GM23338 (cell line): ENCODE measurements at regions not wholly inside any gene's neighbourhood (a gene's known extent, or its start where the extent isn't known, plus 50 kb on each side); places are given as distances from the start of the nearest gene placed in this dataset.

Experiments
- ATAC-seq: fragments of 200-7000 bp; cut with Tn5 transposase; 3 replicates; pipeline ENCODE4 v1.9.1; 2020
- DNase-seq: peaks from one replicate; pipeline ENCODE4 v3.0.0-alpha.2; 2015; ENCODE audit warnings: low spot score
- H2AFZ ChIP-seq: fragments of 200-600 bp; sonication (generic); 2 replicates; pipeline ENCODE4 v1.8.0; 2016; ENCODE audit warnings: antibody characterized with exemption, mild to moderate bottlenecking, moderate library complexity
- H3F3A ChIP-seq: fragments of 200-600 bp; sonication (generic); replicated peaks from 2 replicates; pipeline ENCODE4 v1.8.0; 2017; ENCODE audit warnings: antibody characterized with exemption, mixed run types, low read depth
- H3K27ac ChIP-seq: fragments of 200-600 bp; sonication (generic); 2 replicates; pipeline ENCODE4 v1.6.1; 2016; ENCODE audit warnings: low read depth
- H3K27me3 ChIP-seq: fragments of 200-600 bp; sonication (generic); 2 replicates; pipeline ENCODE4 v1.8.0; 2016; ENCODE audit warnings: mild to moderate bottlenecking, mixed run types, moderate library complexity; ENCODE audit not compliant: insufficient read depth
- H3K36me3 ChIP-seq: fragments of 200-600 bp; sonication (generic); 2 replicates; pipeline ENCODE4 v1.8.0; 2016; ENCODE audit warnings: mild to moderate bottlenecking; ENCODE audit not compliant: insufficient read depth
- H3K4me1 ChIP-seq: fragments of 200-600 bp; sonication (generic); 2 replicates; pipeline ENCODE4 v1.8.0; 2016; ENCODE audit warnings: mild to moderate bottlenecking, moderate library complexity; ENCODE audit not compliant: insufficient read depth
- H3K4me2 ChIP-seq: fragments of 200-600 bp; sonication (generic); 2 replicates; pipeline ENCODE4 v1.7.1; 2017; ENCODE audit warnings: mixed run types
- H3K4me3 ChIP-seq: fragments of 200-600 bp; sonication (generic); 2 replicates; pipeline ENCODE4 v1.6.1; 2016; ENCODE audit warnings: mixed run types
- H3K79me2 ChIP-seq: fragments of 200-600 bp; sonication (generic); replicated peaks from 2 replicates; pipeline ENCODE4 v1.8.0; 2017; ENCODE audit warnings: mild to moderate bottlenecking; ENCODE audit not compliant: insufficient read depth
- H3K9me2 ChIP-seq: fragments of 200-600 bp; sonication (generic); 2 replicates; pipeline ENCODE4 v1.8.0; 2017; ENCODE audit not compliant: insufficient read depth
- H4K20me1 ChIP-seq: fragments of 200-600 bp; sonication (generic); replicated peaks from 2 replicates; pipeline ENCODE4 v1.8.0; 2017; ENCODE audit warnings: mild to moderate bottlenecking; ENCODE audit not compliant: insufficient read depth
- H3K27ac Mint-ChIP-seq: 2 replicates; pipeline ENCODE4 v1.8.0; 2020; ENCODE audit warnings: inconsistent platforms, mild to moderate bottlenecking, moderate library complexity, mixed read lengths
- H3K27me3 Mint-ChIP-seq: 3 replicates; pipeline ENCODE4 v1.8.0; 2022; ENCODE audit warnings: low read depth, mild to moderate bottlenecking, moderate library complexity, mixed read lengths, inconsistent platforms; ENCODE audit not compliant: insufficient read depth, poor library complexity
- H3K36me3 Mint-ChIP-seq: 3 replicates; pipeline ENCODE4 v1.8.0; 2021; ENCODE audit warnings: low read depth, mild to moderate bottlenecking, inconsistent platforms, moderate library complexity, mixed read lengths
- H3K4me1 Mint-ChIP-seq: 3 replicates; pipeline ENCODE4 v1.8.0; 2020; ENCODE audit warnings: mild to moderate bottlenecking, inconsistent platforms, mixed read lengths
- H3K4me3 Mint-ChIP-seq: 3 replicates; pipeline ENCODE4 v1.8.0; 2021; ENCODE audit warnings: moderate library complexity, mild to moderate bottlenecking, inconsistent platforms, mixed read lengths
- H3K9me3 Mint-ChIP-seq: 3 replicates; pipeline ENCODE4 v1.8.0; 2020; ENCODE audit warnings: moderate library complexity, mild to moderate bottlenecking, inconsistent platforms, mixed read lengths
- CREB1 ChIP-seq: fragments of 250-450 bp; sonication (Bioruptor Pico); IDR thresholded peaks from 2 replicates; pipeline ENCODE4 v1.5.0; 2020; ENCODE audit warnings: low read depth, mild to moderate bottlenecking, moderate library complexity
- CTCF ChIP-seq, 2 experiments: fragments of 200-600 bp in 1 of 2; sonication (generic) in 1 of 2; conservative IDR thresholded peaks; 2 replicates each; pipeline versions ENCODE4 v1.5.1 to v1.6.1; 2016 to 2017; ENCODE audit warnings: antibody characterized with exemption in 2 of 2, low read depth in 2 of 2, mild to moderate bottlenecking in 2 of 2, moderate library complexity in 1 of 2
- EZH2 ChIP-seq: fragments of 200-600 bp; sonication (generic); IDR thresholded peaks from one replicate; pipeline ENCODE4 v1.8.0; 2017; ENCODE audit warnings: antibody characterized with exemption, mild to moderate bottlenecking, low read depth; ENCODE audit not compliant: unreplicated experiment
- JUNB ChIP-seq: IDR thresholded peaks from one replicate; pipeline ENCODE4 v1.6.1; 2016; ENCODE audit warnings: antibody characterized with exemption; ENCODE audit not compliant: unreplicated experiment
- STAT1 ChIP-seq: IDR thresholded peaks from one replicate; pipeline ENCODE4 v1.6.1; 2016; ENCODE audit warnings: antibody characterized with exemption; ENCODE audit not compliant: unreplicated experiment
- ZNF114 ChIP-seq: fragments of 250-450 bp; sonication (Bioruptor Pico); IDR thresholded peaks from 2 replicates; pipeline ENCODE4 v1.5.0; 2020; ENCODE audit warnings: mild to moderate bottlenecking, moderate library complexity
- ZNF331 ChIP-seq: fragments of 250-450 bp; sonication (Bioruptor Pico); IDR thresholded peaks from 2 replicates; pipeline ENCODE4 v1.5.0; 2020; ENCODE audit warnings: low read depth, mild to moderate bottlenecking, moderate library complexity
- ZNF462 ChIP-seq: fragments of 250-450 bp; sonication (Bioruptor Pico); IDR thresholded peaks from 2 replicates; pipeline ENCODE4 v1.5.0; 2020; ENCODE audit warnings: mild to moderate bottlenecking, moderate library complexity

DNA sequence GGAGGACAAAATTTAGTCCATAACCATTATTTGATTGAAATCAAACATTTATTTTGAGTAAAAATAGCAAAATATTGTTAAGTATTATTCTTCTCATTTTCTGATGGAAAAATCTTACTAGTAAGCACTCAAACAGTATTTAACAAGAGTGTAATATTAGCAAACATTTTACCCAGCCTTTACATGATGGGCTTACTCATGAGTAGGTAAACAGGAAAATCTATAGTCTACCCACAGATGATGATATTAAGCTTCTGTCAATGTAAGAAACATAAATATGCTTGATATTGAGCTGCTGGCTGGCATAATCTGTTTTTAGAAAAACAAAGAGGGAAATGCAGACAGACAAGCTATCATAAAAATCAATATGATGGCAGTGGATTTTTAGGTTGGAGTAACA lies 418.5 kb upstream of the COX7C start (continued):
- TF ChIP-seq ZNF462 (CRISPR knock-in tag): no peak
- no peak for TF ChIP-seq JUNB
- no peak for TF ChIP-seq STAT1

- Histone ChIP-seq H3K27ac (no peak overlapping the region), H3F3A (no peaks in the 10 kb centered on the region), H3K4me2 (no peak overlapping the region), H3K4me1 (no peaks in the 10 kb centered on the region), H3K4me3 (no peak overlapping the region), H2AFZ (no peak overlapping the region), H3K79me2 (no peaks in the 10 kb centered on the region), H3K9me2 (no peaks in the 10 kb centered on the region), H3K27me3 (no peaks in the 10 kb centered on the region), H4K20me1 (no peaks in the 10 kb centered on the region), H3K36me3 (no peaks in the 10 kb centered on the region)
- ATAC-seq: no peak
- Mint-ChIP-seq H3K9me3 (no peaks in the 10 kb centered on the region), H3K4me3 (no peak overlapping the region), H3K4me1 (peaks cover 2% of the 10 kb centered on the region; the same call in 1 of the 3 replicates), H3K36me3 (no peaks in the 10 kb centered on the region), H3K27ac (no peak overlapping the region), H3K27me3 (peaks cover 2% of the 10 kb centered on the region)
- DNase-seq: no peak
- TF ChIP-seq EZH2 (no peak), ZNF462 (CRISPR knock-in tag) (no peak), CREB1 (CRISPR knock-in tag) (no peak), CTCF (conservative IDR thresholded peaks at IDR 0.05; ENCODE audit: low read depth in 2 of 2) (no peak), STAT1 (no peak), ZNF114 (CRISPR knock-in tag) (no peak), ZNF331 (CRISPR knock-in tag) (no peak), JUNB (no peak)
Observed at GRCh38 chr5:86228147-86228546, 389.6 kb upstream of the COX7C start.
